Cardiac muscle cell (in vitro differentiated cells and primary cell): ENCODE measurements at regions not wholly inside any gene's neighbourhood (a gene's known extent, or its start where the extent isn't known, plus 50 kb on each side); places are given as distances from the start of the nearest gene placed in this dataset.
A peak's percentile ranks its signal among the peaks of the same experiment; 100 is the strongest.

ENCODE experiments used
- DNase-seq, 2 donors: peaks; one replicate each; pipeline versions ENCODE4 v3.0.0 to v3.0.0-alpha.2; 2010 to 2017; ENCODE audit warnings: low read depth in 1 of 2, low spot score in 1 of 2
- H3K27ac ChIP-seq: fragments of 200-600 bp; sonication (generic); 2 replicates; pipeline ENCODE4 v1.5.1; 2016
- H3K27me3 ChIP-seq: fragments of 200-600 bp; sonication (generic); 2 replicates; pipeline ENCODE4 v1.6.0; 2016; ENCODE audit warnings: control low read depth
- H3K36me3 ChIP-seq: fragments of 200-600 bp; sonication (generic); 2 replicates; pipeline ENCODE4 v1.5.1; 2016; ENCODE audit warnings: control low read depth
- H3K4me1 ChIP-seq: fragments of 200-600 bp; sonication (generic); 2 replicates; pipeline ENCODE4 v1.8.1; 2017; ENCODE audit warnings: low read depth, mild to moderate bottlenecking, mixed run types
- H3K4me3 ChIP-seq: fragments of 200-600 bp; sonication (generic); 2 replicates; pipeline ENCODE4 v1.5.1; 2016; ENCODE audit warnings: mild to moderate bottlenecking
- H3K9me3 ChIP-seq: fragments of 200-600 bp; sonication (generic); 2 replicates; pipeline ENCODE4 v1.5.1; 2017; ENCODE audit warnings: low read depth, mild to moderate bottlenecking, control low read depth
- CTCF ChIP-seq: IDR thresholded peaks from 2 replicates; pipeline ENCODE4 v1.5.1; 2012; ENCODE audit warnings: low read depth, mild to moderate bottlenecking, low read length

- H3K36me3 ChIP-seq = no peaks in the 10 kb centered on the region
- TF ChIP-seq CTCF = no peak
- no peaks in the 10 kb centered on the region for H3K4me1 ChIP-seq
- H3K27ac ChIP-seq = no peak overlapping the region
- H3K4me3 ChIP-seq = no peak overlapping the region
- H3K9me3 ChIP-seq = no peaks in the 10 kb centered on the region
- no peaks in the 10 kb centered on the region for H3K27me3 ChIP-seq
- DNase-seq = no peak
Observed at GRCh38 chr1:234758851-234759250, 148.9 kb upstream of the IRF2BP2 start.

- Histone ChIP-seq H3K9me3 (no peaks in the 10 kb centered on the region), H3K27ac (no peak overlapping the region), H3K4me1 (no peaks in the 10 kb centered on the region), H3K36me3 (no peaks in the 10 kb centered on the region), H3K27me3 (no peaks in the 10 kb centered on the region), H3K4me3 (no peak overlapping the region)
- no peak for TF ChIP-seq CTCF
- no peak for DNase-seq
Observed at GRCh38 chr1:234756857-234757256, 146.9 kb upstream of the IRF2BP2 start.

- TF ChIP-seq CTCF = no peak
- Histone ChIP-seq H3K4me1 (peaks cover 3% of the 10 kb centered on the region), H3K27ac (no peak overlapping the region), H3K9me3 (no peaks in the 10 kb centered on the region), H3K36me3 (no peaks in the 10 kb centered on the region), H3K27me3 (no peaks in the 10 kb centered on the region), H3K4me3 (no peak overlapping the region)
- DNase-seq = peak in 1 of 2 donors; percentile 51
Observed at GRCh38 chr1:234756066-234756774, 146.2 kb upstream of the IRF2BP2 start.

GRCh38 chr1:234755449-234755863 is 145.5 kb upstream of the IRF2BP2 start:
- Histone ChIP-seq H3K4me3 (no peak overlapping the region), H3K4me1 (peaks cover 11% of the 10 kb centered on the region), H3K27ac (no peak overlapping the region), H3K36me3 (no peaks in the 10 kb centered on the region), H3K9me3 (no peaks in the 10 kb centered on the region), H3K27me3 (no peaks in the 10 kb centered on the region)
- no peak for TF ChIP-seq CTCF
- peak in 1 of 2 donors; percentile 94 for DNase-seq

GRCh38 chr1:234753979-234754378 is 144.0 kb upstream of the IRF2BP2 start:
- peaks cover 11% of the 10 kb centered on the region for H3K4me1 ChIP-seq
- TF ChIP-seq CTCF = no peak
- H3K4me3 ChIP-seq = no peak overlapping the region
- H3K36me3 ChIP-seq = no peaks in the 10 kb centered on the region
- no peak for DNase-seq
- no peaks in the 10 kb centered on the region for H3K9me3 ChIP-seq
- H3K27me3 ChIP-seq = no peaks in the 10 kb centered on the region
- H3K27ac ChIP-seq = no peak overlapping the region
